Brain microvascular endothelial cell (primary cell): ENCODE measurements at regions not wholly inside any gene's neighbourhood (a gene's known extent, or its start where the extent isn't known, plus 50 kb on each side); places are given as distances from the start of the nearest gene placed in this dataset.

Experiments used
- DNase-seq: peaks from one replicate; pipeline ENCODE4 v3.0.0-alpha.2; 2020
- H3K27ac ChIP-seq: fragments of 250-450 bp; sonication (Bioruptor Pico); 2 replicates; pipeline ENCODE4 v1.5.1; 2020; ENCODE audit warnings: mild to moderate bottlenecking, moderate library complexity
- H3K27me3 ChIP-seq: fragments of 250-450 bp; sonication (Bioruptor Pico); replicated peaks from 2 replicates; pipeline ENCODE4 v1.5.1; 2020; ENCODE audit warnings: mild to moderate bottlenecking
- H3K36me3 ChIP-seq: fragments of 250-450 bp; sonication (Bioruptor Pico); replicated peaks from 2 replicates; pipeline ENCODE4 v1.5.1; 2020; ENCODE audit warnings: mild to moderate bottlenecking
- H3K4me3 ChIP-seq: 2 replicates; pipeline ENCODE4 v1.5.1; 2011; ENCODE audit warnings: low read depth, mild to moderate bottlenecking, control low read depth, low read length, moderate library complexity
- in situ Hi-C: cut with HindIII; loops from 2 replicates; pipeline ENCODE4 v1.10.0; 2017; ENCODE audit warnings: low sequenced_read_pairs, low pct_ligation_motif_present
- TF ChIP-seq, protein P1 (sequence below): IDR thresholded peaks from 2 replicates; pipeline ENCODE4 v1.5.1; 2011; ENCODE audit warnings: low read depth, mild to moderate bottlenecking, moderate library complexity, low read length, control low read depth, inconsistent platforms; ENCODE audit errors: missing control alignments

DNA sequence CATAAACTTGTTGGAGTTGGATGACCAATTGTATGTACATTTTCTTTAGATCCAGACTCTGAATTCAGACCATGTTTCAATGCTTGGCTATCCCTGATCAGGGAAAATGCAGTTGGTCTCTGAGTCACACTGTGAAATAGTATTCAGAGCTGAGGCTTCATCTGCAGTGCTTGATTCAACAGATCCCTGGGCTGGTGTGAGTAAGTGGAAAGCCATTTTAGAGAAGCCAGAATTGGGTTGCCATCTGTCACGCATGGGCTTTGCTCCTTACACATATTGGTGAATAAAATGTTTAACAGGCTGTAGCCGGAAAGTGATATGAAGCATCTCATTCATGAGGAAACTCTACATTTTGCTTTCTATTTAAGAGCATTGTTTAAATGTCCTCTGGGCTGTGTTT lies 50.0 kb upstream of the ACYP2 start:
- Histone ChIP-seq H3K27me3 (no peaks in the 10 kb centered on the region), H3K27ac (peak overlapping the region; percentile 4), H3K36me3 (no peaks in the 10 kb centered on the region), H3K4me3 (no peak overlapping the region)
- in situ Hi-C loops = no loop called here
- TF ChIP-seq, protein P1, sequence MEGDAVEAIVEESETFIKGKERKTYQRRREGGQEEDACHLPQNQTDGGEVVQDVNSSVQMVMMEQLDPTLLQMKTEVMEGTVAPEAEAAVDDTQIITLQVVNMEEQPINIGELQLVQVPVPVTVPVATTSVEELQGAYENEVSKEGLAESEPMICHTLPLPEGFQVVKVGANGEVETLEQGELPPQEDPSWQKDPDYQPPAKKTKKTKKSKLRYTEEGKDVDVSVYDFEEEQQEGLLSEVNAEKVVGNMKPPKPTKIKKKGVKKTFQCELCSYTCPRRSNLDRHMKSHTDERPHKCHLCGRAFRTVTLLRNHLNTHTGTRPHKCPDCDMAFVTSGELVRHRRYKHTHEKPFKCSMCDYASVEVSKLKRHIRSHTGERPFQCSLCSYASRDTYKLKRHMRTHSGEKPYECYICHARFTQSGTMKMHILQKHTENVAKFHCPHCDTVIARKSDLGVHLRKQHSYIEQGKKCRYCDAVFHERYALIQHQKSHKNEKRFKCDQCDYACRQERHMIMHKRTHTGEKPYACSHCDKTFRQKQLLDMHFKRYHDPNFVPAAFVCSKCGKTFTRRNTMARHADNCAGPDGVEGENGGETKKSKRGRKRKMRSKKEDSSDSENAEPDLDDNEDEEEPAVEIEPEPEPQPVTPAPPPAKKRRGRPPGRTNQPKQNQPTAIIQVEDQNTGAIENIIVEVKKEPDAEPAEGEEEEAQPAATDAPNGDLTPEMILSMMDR = no peak
- peak; percentile 94 for DNase-seq

DNA sequence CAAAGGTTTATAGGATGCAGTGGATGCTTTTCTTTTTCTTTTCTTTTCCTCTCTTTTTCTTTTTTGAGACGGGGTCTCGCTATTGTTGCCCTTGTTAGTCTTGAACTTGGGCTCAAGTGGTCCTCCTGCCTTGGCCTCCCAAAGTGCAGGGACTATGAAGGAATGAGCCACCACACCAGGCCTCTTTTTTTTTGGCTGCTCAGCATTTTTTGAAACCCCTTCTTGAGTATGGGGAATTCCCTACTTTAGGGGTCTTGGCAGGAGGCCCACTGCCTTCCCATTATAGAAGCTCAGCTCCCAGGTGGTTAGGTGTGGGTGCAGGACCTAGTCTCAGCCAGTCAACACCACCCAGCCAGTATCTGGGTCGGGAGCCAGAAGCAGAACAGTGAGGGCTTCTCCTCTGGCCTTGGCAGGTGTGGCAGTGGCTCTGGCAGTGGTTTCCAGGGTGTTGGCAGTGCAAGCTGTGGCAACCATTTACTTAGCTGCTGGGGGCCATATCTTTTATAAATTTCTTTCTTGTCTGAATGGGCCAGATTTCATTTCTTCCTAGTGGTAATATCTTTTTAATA lies 51.4 kb upstream of the ACYP2 start:
- Histone ChIP-seq H3K36me3 (no peaks in the 10 kb centered on the region), H3K27ac (no peak overlapping the region)
- in situ Hi-C loops = no loop called here

GRCh38 chr2:54062401-54062800 lies 53.0 kb upstream of the ACYP2 start:
- Histone ChIP-seq H3K27ac (no peak overlapping the region), H3K4me3 (no peak overlapping the region), H3K27me3 (no peaks in the 10 kb centered on the region), H3K36me3 (no peaks in the 10 kb centered on the region)
- in situ Hi-C loops = no loop called here
- no peak for DNase-seq
- TF ChIP-seq, protein P1 = no peak

More for the DNA sequence above, 51.4 kb upstream of the ACYP2 start:
- TF ChIP-seq, protein P1 = no peak
- H3K4me3 ChIP-seq = no peak overlapping the region
- H3K27me3 ChIP-seq = no peaks in the 10 kb centered on the region
- DNase-seq = no peak

GRCh38 chr2:54061272-54061671 lies 54.1 kb upstream of the ACYP2 start:
- DNase-seq = no peak
- TF ChIP-seq, protein P1 = no peak
- H3K4me3 ChIP-seq = no peak overlapping the region
- no peak overlapping the region for H3K27ac ChIP-seq
- H3K27me3 ChIP-seq = no peaks in the 10 kb centered on the region
- H3K36me3 ChIP-seq = no peaks in the 10 kb centered on the region
- in situ Hi-C loops = no loop called here

- TF ChIP-seq, protein P1 = no peak
- peak overlapping the region; percentile 33 for H3K27ac ChIP-seq
- DNase-seq = no peak
- H3K36me3 ChIP-seq = no peaks in the 10 kb centered on the region
- H3K4me3 ChIP-seq = no peak overlapping the region
- in situ Hi-C loops = no loop called here
- no peaks in the 10 kb centered on the region for H3K27me3 ChIP-seq
Measured at GRCh38 chr2:54059986-54060385, 55.4 kb upstream of the ACYP2 start.

- no peaks in the 10 kb centered on the region for H3K27me3 ChIP-seq
- no peak overlapping the region for H3K4me3 ChIP-seq
- DNase-seq = no peak
- in situ Hi-C loops = no loop called here
- H3K27ac ChIP-seq = peak overlapping the region; percentile 33
- H3K36me3 ChIP-seq = no peaks in the 10 kb centered on the region
- TF ChIP-seq, protein P1 = no peak
Measured at GRCh38 chr2:54059504-54059903, 55.9 kb upstream of the ACYP2 start.
